ENCODE measurements at regions not wholly inside any gene's neighbourhood (a gene's known extent, or its start where the extent isn't known, plus 50 kb on each side); places are given as distances from the start of the nearest gene placed in this dataset.

GRCh38 chr17:77493238-77493820 lies 352.6 kb downstream of the SEC14L1 start:
- no peak for TF ChIP-seq CTCF (IDR thresholded peaks at IDR 0.05; ENCODE audit: control extremely low read depth, extremely low read depth, low read depth, missing control alignments)
- no peak for DNase-seq (ENCODE audit: extremely low spot score)
- ChIA-PET CTCF (interaction anchor here (1.0 to 5.8 kb wide), 3 partner anchors 41 to 166 kb away, joined by 3 to 34 read pairs (median 3); no protein-coding TSS in a partner anchor), POLR2A (interaction anchor here (0.6 kb wide), 1 partner anchor 41 kb away, joined by 3 read pairs; no protein-coding TSS in a partner anchor)

GRCh38 chr17:77493901-77494663 lies 353.3 kb downstream of the SEC14L1 start:
- POLR2A ChIA-PET = no interaction called here
- CTCF ChIA-PET = interaction anchor here (0.8 to 5.8 kb wide), 33 partner anchors 11 to 519 kb away, joined by 3 to 116 read pairs (median 6); partner anchors contain the start of gene SEC14L1
- no peak for DNase-seq (ENCODE audit: extremely low spot score)
- no peak for TF ChIP-seq CTCF (IDR thresholded peaks at IDR 0.05; ENCODE audit: control extremely low read depth, extremely low read depth, low read depth, missing control alignments)

- peak; percentile 84 for DNase-seq (ENCODE audit: extremely low spot score)
- TF ChIP-seq CTCF (IDR thresholded peaks at IDR 0.05; ENCODE audit: control extremely low read depth, extremely low read depth, low read depth, missing control alignments) = peak; percentile 94
- ChIA-PET CTCF (interaction anchor here (0.6 to 4.3 kb wide), 41 partner anchors 8 to 519 kb away, joined by 3 to 116 read pairs (median 6); partner anchors contain the start of gene SEC14L1), POLR2A (no interaction called here)
Observed at GRCh38 chr17:77494664-77495435, 354.1 kb downstream of the SEC14L1 start.

GRCh38 chr17:77495575-77495974 lies 354.8 kb downstream of the SEC14L1 start:
- CTCF ChIA-PET = interaction anchor here (0.6 to 4.3 kb wide), 31 partner anchors 8 to 518 kb away, joined by 3 to 116 read pairs (median 6); no protein-coding TSS in a partner anchor
- DNase-seq (ENCODE audit: extremely low spot score) = no peak
- TF ChIP-seq CTCF (IDR thresholded peaks at IDR 0.05; ENCODE audit: control extremely low read depth, extremely low read depth, low read depth, missing control alignments) = no peak
- POLR2A ChIA-PET = no interaction called here

- POLR2A ChIA-PET = no interaction called here
- CTCF ChIA-PET = interaction anchor here (0.9 to 4.3 kb wide), 11 partner anchors 12 to 171 kb away, joined by 3 to 116 read pairs (median 8); no protein-coding TSS in a partner anchor
- no peak for DNase-seq (ENCODE audit: extremely low spot score)
- TF ChIP-seq CTCF (IDR thresholded peaks at IDR 0.05; ENCODE audit: control extremely low read depth, extremely low read depth, low read depth, missing control alignments) = no peak
Observed at GRCh38 chr17:77496401-77496801, 355.6 kb downstream of the SEC14L1 start.
